Myocyte (in vitro differentiated cells): ENCODE measurements at regions not wholly inside any gene's neighbourhood (a gene's known extent, or its start where the extent isn't known, plus 50 kb on each side); places are given as distances from the start of the nearest gene placed in this dataset.
A peak's percentile ranks its signal among the peaks of the same experiment; 100 is the strongest.

Experiments used
- DNase-seq: peaks from one replicate; pipeline ENCODE4 v3.0.0-alpha.2; 2012; ENCODE audit warnings: low read depth

- DNase-seq = no peak
These were observed 175.0 kb downstream of the NEDD1 start for GRCh38 chr12:97082029-97082428.

GRCh38 chr12:97093187-97093683, 186.2 kb downstream of the NEDD1 start:
- no peak for DNase-seq

- DNase-seq = no peak
These were observed 190.7 kb downstream of the NEDD1 start for GRCh38 chr12:97097734-97098133.

- no peak for DNase-seq
These were observed 202.4 kb downstream of the NEDD1 start for GRCh38 chr12:97109441-97109840.

GRCh38 chr12:97112136-97112535, 205.1 kb downstream of the NEDD1 start:
- no peak for DNase-seq

GRCh38 chr12:97118796-97119375, 211.8 kb downstream of the NEDD1 start:
- DNase-seq = no peak

GRCh38 chr12:97127061-97127460, 220.0 kb downstream of the NEDD1 start:
- DNase-seq = no peak

- DNase-seq = no peak
These were observed 224.3 kb downstream of the NEDD1 start for GRCh38 chr12:97131220-97131981.

GRCh38 chr12:97132270-97132669, 225.2 kb downstream of the NEDD1 start:
- no peak for DNase-seq

- DNase-seq = no peak
These were observed 227.4 kb downstream of the NEDD1 start for GRCh38 chr12:97134495-97134894.

- DNase-seq = no peak
These were observed 233.3 kb downstream of the NEDD1 start for GRCh38 chr12:97140355-97140754.

GRCh38 chr12:97142737-97143410, 235.8 kb downstream of the NEDD1 start:
- no peak for DNase-seq

GRCh38 chr12:97148941-97149559, 242.0 kb downstream of the NEDD1 start:
- DNase-seq = peak; percentile 18

- no peak for DNase-seq
These were observed 244.4 kb downstream of the NEDD1 start for GRCh38 chr12:97151481-97151880.

- no peak for DNase-seq
These were observed 252.3 kb downstream of the NEDD1 start for GRCh38 chr12:97159377-97159776.

GRCh38 chr12:97160277-97160676, 253.2 kb downstream of the NEDD1 start:
- DNase-seq = no peak

GRCh38 chr12:97162173-97162572, 255.1 kb downstream of the NEDD1 start:
- no peak for DNase-seq

- DNase-seq = no peak
These were observed 257.9 kb downstream of the NEDD1 start for GRCh38 chr12:97164936-97165335.

GRCh38 chr12:97167598-97167997, 260.5 kb downstream of the NEDD1 start:
- no peak for DNase-seq

- DNase-seq = no peak
These were observed 261.7 kb downstream of the NEDD1 start for GRCh38 chr12:97168804-97169203.

- no peak for DNase-seq
These were observed 263.0 kb downstream of the NEDD1 start for GRCh38 chr12:97169889-97170567.
